Mammary epithelial cell (primary cell): ENCODE measurements at regions not wholly inside any gene's neighbourhood (a gene's known extent, or its start where the extent isn't known, plus 50 kb on each side); places are given as distances from the start of the nearest gene placed in this dataset.

ENCODE experiments used
- CTCF ChIP-seq, 2 donors: IDR thresholded peaks in 1 of 2; conservative IDR thresholded peaks in 1 of 2; 2 replicates each; pipeline ENCODE4 v1.5.1; 2011 to 2012; ENCODE audit warnings: inconsistent platforms in 2 of 2, low read length in 2 of 2, mild to moderate bottlenecking in 2 of 2, control low read depth in 1 of 2, low read depth in 1 of 2; ENCODE audit not compliant: insufficient read depth in 1 of 2; ENCODE audit errors: extremely low read depth in 1 of 2
- EZH2 ChIP-seq: IDR thresholded peaks from 2 replicates; pipeline ENCODE4 v1.6.1; 2012; ENCODE audit warnings: low read length, inconsistent platforms, borderline replicate concordance

- TF ChIP-seq CTCF (conservative IDR thresholded peaks at IDR 0.05 in 1 of 2, IDR thresholded peaks at IDR 0.05 in 1 of 2; ENCODE audit: extremely low read depth in 1 of 2, insufficient read depth in 1 of 2, low read depth in 1 of 2, low read length in 2 of 2) (no peak), EZH2 (no peak)
These were observed 796.8 kb downstream of the NLGN4X start for GRCh38 chrX:5431823-5432222.
